ENCODE measurements at regions not wholly inside any gene's neighbourhood (a gene's known extent, or its start where the extent isn't known, plus 50 kb on each side); places are given as distances from the start of the nearest gene placed in this dataset.

DNA sequence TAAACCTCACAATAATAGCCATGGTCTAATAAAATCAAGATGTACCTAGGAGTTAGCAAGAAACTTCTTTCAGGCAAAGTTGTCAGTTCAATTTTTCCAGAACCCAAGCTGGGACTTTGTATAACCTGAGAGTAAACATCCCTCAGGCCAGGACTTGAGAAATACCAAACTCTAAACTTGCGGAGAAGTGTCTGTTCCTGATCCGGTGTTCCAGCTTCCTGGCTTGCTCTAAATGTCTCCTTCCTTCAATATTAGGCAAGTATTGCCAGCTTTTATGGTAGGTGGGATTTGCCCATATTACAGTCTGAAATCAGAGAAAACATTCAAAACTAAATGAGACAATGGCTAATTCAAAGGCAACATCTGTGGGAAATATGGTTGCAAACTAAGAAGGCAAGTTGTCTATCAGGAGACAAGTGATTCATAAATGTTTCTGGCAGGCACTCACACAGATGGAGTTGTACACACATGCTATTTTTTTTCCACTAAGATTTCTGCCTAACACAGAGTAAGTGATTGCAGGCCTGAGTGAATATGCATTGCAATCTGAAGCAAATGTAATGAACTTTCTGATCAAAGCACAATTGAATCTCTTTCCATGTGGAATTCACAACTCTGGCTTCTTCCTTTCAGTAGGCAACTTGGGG, 88.3 kb upstream of the COL8A1 start:
- ChIA-PET CTCF (no interaction called here), POLR2A (no interaction called here)
- no peaks in the 10 kb centered on the region for H3K9me3 ChIP-seq (ENCODE audit: control insufficient read depth, insufficient read depth, low read length)
- no peaks in the 10 kb centered on the region for H3K27me3 ChIP-seq (ENCODE audit: control insufficient read depth, insufficient read depth, low read length)
- no peak overlapping the region for H3K27ac ChIP-seq (ENCODE audit: low read depth, low read length)
- TF ChIP-seq, protein P1, sequence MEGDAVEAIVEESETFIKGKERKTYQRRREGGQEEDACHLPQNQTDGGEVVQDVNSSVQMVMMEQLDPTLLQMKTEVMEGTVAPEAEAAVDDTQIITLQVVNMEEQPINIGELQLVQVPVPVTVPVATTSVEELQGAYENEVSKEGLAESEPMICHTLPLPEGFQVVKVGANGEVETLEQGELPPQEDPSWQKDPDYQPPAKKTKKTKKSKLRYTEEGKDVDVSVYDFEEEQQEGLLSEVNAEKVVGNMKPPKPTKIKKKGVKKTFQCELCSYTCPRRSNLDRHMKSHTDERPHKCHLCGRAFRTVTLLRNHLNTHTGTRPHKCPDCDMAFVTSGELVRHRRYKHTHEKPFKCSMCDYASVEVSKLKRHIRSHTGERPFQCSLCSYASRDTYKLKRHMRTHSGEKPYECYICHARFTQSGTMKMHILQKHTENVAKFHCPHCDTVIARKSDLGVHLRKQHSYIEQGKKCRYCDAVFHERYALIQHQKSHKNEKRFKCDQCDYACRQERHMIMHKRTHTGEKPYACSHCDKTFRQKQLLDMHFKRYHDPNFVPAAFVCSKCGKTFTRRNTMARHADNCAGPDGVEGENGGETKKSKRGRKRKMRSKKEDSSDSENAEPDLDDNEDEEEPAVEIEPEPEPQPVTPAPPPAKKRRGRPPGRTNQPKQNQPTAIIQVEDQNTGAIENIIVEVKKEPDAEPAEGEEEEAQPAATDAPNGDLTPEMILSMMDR (IDR thresholded peaks at IDR 0.05; ENCODE audit: low read depth, low read length): no peak
- no peak overlapping the region for H3K4me3 ChIP-seq (ENCODE audit: low read depth, low read length)
- no peak for DNase-seq (ENCODE audit: low read depth, low spot score)

DNA sequence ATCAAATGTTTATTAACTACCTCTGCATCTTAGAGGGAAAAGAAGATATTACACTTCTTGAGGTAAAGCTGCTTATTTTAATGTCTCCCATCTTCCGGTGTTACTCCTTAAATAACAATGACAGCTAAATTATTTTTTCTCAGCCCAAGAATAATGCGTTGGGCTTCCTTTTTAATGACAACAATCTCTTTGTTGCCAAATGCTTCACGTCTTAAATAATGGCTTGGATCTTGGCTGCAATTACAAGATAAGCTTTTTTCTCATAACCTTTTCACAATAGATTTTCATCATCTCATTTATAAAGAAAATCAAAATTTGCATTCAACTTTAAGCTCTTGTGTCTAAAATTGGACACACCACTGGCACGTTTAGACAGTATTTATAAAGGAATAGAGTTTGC, 89.2 kb upstream of the COL8A1 start:
- Histone ChIP-seq H3K27me3 (ENCODE audit: control insufficient read depth, insufficient read depth, low read length) (no peaks in the 10 kb centered on the region), H3K4me3 (ENCODE audit: low read depth, low read length) (no peak overlapping the region), H3K9me3 (ENCODE audit: control insufficient read depth, insufficient read depth, low read length) (no peaks in the 10 kb centered on the region), H3K27ac (ENCODE audit: low read depth, low read length) (no peak overlapping the region)
- ChIA-PET POLR2A (no interaction called here), CTCF (no interaction called here)
- no peak for DNase-seq (ENCODE audit: low read depth, low spot score)
- TF ChIP-seq, protein P1 (IDR thresholded peaks at IDR 0.05; ENCODE audit: low read depth, low read length): no peak

DNA sequence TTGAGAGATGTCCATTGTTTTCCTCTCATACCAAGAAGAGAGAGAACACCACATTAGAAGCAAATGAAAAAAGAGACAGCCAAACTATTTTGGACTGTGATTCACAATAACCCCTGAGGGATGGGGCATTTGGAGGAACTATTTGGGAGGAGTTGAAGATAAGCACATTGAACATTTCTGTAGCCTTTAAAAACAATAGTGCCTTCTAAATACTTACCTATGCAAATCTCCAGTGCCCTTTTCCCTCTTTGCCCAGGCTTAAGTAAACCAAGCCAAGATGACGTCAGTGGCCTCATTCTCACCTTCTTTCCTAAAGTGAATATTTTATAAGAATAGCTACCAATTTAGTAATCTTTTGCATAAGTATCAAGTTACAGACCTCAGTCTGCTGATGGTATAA, 89.7 kb upstream of the COL8A1 start:
- Histone ChIP-seq H3K27ac (ENCODE audit: low read depth, low read length) (no peak overlapping the region), H3K27me3 (ENCODE audit: control insufficient read depth, insufficient read depth, low read length) (no peaks in the 10 kb centered on the region), H3K4me3 (ENCODE audit: low read depth, low read length) (no peak overlapping the region), H3K9me3 (ENCODE audit: control insufficient read depth, insufficient read depth, low read length) (no peaks in the 10 kb centered on the region)
- no peak for DNase-seq (ENCODE audit: low read depth, low spot score)
- TF ChIP-seq, protein P1 (IDR thresholded peaks at IDR 0.05; ENCODE audit: low read depth, low read length): no peak
- CTCF ChIA-PET: no interaction called here
- POLR2A ChIA-PET: no interaction called here

DNA sequence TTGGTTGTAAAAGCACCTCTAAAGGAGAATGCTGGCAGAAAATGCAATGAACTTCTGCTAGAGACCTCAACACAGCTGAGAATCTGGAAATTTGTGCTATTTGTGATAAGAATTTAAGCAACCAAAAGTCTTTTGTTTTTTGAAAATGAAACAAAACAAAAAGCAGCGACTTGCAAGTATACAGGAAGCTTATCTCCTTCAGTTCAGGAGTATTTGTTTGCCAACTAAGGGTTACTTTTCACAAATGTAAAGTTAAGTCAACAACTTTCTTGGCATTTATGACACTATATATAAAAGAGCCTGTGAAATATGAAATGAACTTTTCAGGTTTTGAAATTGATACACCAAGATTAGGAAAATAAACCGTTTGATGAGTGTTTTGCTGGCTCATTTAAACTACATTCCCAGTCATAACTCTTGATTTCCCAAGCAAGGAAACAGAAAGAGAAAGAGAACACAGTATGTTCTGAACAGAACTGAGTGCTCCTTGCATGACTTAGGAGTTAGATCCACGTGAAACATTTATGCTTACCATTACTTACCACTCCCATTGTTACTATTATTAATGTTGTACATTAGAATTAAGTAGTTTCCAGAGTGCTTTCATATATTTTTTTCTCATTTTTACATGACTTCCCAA, 92.3 kb upstream of the COL8A1 start:
- Histone ChIP-seq H3K9me3 (ENCODE audit: control insufficient read depth, insufficient read depth, low read length) (no peaks in the 10 kb centered on the region), H3K4me3 (ENCODE audit: low read depth, low read length) (no peak overlapping the region), H3K27ac (ENCODE audit: low read depth, low read length) (no peak overlapping the region), H3K27me3 (ENCODE audit: control insufficient read depth, insufficient read depth, low read length) (no peaks in the 10 kb centered on the region)
- POLR2A ChIA-PET: no interaction called here
- TF ChIP-seq, protein P1 (IDR thresholded peaks at IDR 0.05; ENCODE audit: low read depth, low read length): no peak
- no peak for DNase-seq (ENCODE audit: low read depth, low spot score)
- CTCF ChIA-PET: no interaction called here

DNA sequence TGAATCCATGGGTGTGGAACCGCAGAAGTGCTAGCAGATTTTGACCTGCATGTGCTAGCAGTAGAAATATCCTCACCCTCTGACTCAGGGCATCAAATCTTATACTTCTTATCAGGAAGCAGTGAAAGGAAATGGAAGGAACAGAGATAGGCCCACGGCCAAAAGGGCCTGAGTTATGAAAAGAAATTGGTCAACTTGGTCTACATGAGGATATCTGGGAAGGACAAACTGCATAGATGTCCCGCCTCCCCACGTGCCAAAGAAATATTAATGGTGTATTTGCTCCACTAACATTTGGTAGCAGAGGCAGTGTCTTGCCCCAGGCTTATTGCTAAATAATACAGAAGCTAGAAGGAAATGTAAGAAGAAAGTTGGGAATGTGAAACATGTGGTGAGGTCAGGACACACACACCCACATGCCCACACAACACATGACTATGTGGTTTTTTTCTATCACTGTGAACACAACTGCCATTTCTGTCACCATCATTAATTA, 93.6 kb upstream of the COL8A1 start:
- Histone ChIP-seq H3K27ac (ENCODE audit: low read depth, low read length) (no peak overlapping the region), H3K4me3 (ENCODE audit: low read depth, low read length) (no peak overlapping the region), H3K27me3 (ENCODE audit: control insufficient read depth, insufficient read depth, low read length) (no peaks in the 10 kb centered on the region), H3K9me3 (ENCODE audit: control insufficient read depth, insufficient read depth, low read length) (no peaks in the 10 kb centered on the region)
- DNase-seq (ENCODE audit: low read depth, low spot score): no peak
- ChIA-PET POLR2A (no interaction called here), CTCF (interaction anchor here (0.7 kb wide), 1 partner anchor 13 kb away, joined by 3 read pairs; no protein-coding TSS in a partner anchor)
- TF ChIP-seq, protein P1 (IDR thresholded peaks at IDR 0.05; ENCODE audit: low read depth, low read length): no peak

Measured in AG04450 (cell line).